ENCODE measurements at regions not wholly inside any gene's neighbourhood (a gene's known extent, or its start where the extent isn't known, plus 50 kb on each side); places are given as distances from the start of the nearest gene placed in this dataset.

- Mint-ChIP-seq H3K9me3 (ENCODE audit: low read depth) (no peaks in the 10 kb centered on the region), H3K4me1 (ENCODE audit: low read depth) (peaks cover 11% of the 10 kb centered on the region), H3K27me3 (ENCODE audit: low read depth) (peaks cover 5% of the 10 kb centered on the region), H3K4me3 (ENCODE audit: unreplicated experiment) (no peak overlapping the region), H3K27ac (ENCODE audit: unreplicated experiment) (no peak overlapping the region), H3K36me3 (ENCODE audit: low read depth) (no peaks in the 10 kb centered on the region)
- no peak for DNase-seq (ENCODE audit: low spot score)
- TF ChIP-seq CTCF (IDR thresholded peaks at IDR 0.05), result no peak
Measured at GRCh38 chr3:87361956-87362355, 85.6 kb upstream of the POU1F1 start.

- no peak for TF ChIP-seq CTCF (IDR thresholded peaks at IDR 0.05)
- no peak overlapping the region for H3K4me3 Mint-ChIP-seq (ENCODE audit: unreplicated experiment)
- no peaks in the 10 kb centered on the region for H3K9me3 Mint-ChIP-seq (ENCODE audit: low read depth)
- H3K27me3 Mint-ChIP-seq (ENCODE audit: low read depth), result peaks cover 5% of the 10 kb centered on the region
- H3K4me1 Mint-ChIP-seq (ENCODE audit: low read depth), result peaks cover 11% of the 10 kb centered on the region
- no peak overlapping the region for H3K27ac Mint-ChIP-seq (ENCODE audit: unreplicated experiment)
- H3K36me3 Mint-ChIP-seq (ENCODE audit: low read depth), result no peaks in the 10 kb centered on the region
- no peak for DNase-seq (ENCODE audit: low spot score)
Measured at GRCh38 chr3:87361271-87361670, 84.9 kb upstream of the POU1F1 start.

GRCh38 chr3:87359826-87360225 lies 83.4 kb upstream of the POU1F1 start:
- Mint-ChIP-seq H3K4me3 (ENCODE audit: unreplicated experiment) (no peak overlapping the region), H3K4me1 (ENCODE audit: low read depth) (peaks cover 11% of the 10 kb centered on the region), H3K36me3 (ENCODE audit: low read depth) (peaks cover 1% of the 10 kb centered on the region), H3K27me3 (ENCODE audit: low read depth) (peaks cover 5% of the 10 kb centered on the region), H3K9me3 (ENCODE audit: low read depth) (peaks cover 5% of the 10 kb centered on the region), H3K27ac (ENCODE audit: unreplicated experiment) (no peak overlapping the region)
- no peak for DNase-seq (ENCODE audit: low spot score)
- no peak for TF ChIP-seq CTCF (IDR thresholded peaks at IDR 0.05)

DNA sequence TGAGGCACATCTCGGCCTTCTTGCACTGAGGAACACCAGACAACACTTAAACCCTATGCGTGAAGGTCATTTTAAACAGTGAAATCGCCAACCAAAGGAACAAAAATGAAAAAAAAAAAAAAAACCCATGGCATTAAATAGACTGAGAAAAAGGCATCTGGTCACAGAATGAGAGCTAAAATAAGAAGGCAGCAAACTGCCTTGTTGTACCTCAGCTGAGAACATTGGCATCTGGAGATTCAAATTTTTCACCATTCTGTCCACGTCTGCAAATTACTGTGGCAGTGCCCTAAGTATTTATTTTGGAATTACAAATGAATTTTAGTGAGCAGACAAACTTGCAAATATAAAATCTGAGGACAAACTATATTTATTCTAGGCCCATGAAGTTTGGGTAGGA lies 82.6 kb upstream of the POU1F1 start:
- H3K27ac Mint-ChIP-seq (ENCODE audit: unreplicated experiment), result no peak overlapping the region
- H3K27me3 Mint-ChIP-seq (ENCODE audit: low read depth), result peaks cover 3% of the 10 kb centered on the region
- H3K4me1 Mint-ChIP-seq (ENCODE audit: low read depth), result peaks cover 11% of the 10 kb centered on the region
- no peak overlapping the region for H3K4me3 Mint-ChIP-seq (ENCODE audit: unreplicated experiment)
- no peak for TF ChIP-seq CTCF (IDR thresholded peaks at IDR 0.05)
- H3K9me3 Mint-ChIP-seq (ENCODE audit: low read depth), result peaks cover 5% of the 10 kb centered on the region
- peaks cover 1% of the 10 kb centered on the region for H3K36me3 Mint-ChIP-seq (ENCODE audit: low read depth)
- no peak for DNase-seq (ENCODE audit: low spot score)

DNA sequence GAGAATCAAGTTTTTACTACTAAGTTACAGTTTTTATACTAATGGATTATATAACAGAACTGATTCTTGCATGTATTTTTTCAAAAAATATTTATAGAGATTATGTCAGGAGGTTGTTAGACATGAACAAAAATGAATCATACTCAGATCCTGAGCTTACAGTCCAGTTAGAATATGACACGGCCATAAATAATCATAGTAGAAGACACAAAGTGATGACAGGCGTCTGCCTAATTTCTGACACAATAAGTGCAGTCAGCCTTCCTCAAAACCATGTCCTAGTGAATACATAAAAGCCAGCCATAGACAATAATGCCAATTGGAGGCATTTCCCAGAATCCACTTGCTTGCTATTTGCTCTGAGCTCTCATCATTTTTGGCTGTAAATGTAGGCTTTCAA lies 81.7 kb upstream of the POU1F1 start:
- peaks cover 1% of the 10 kb centered on the region for H3K36me3 Mint-ChIP-seq (ENCODE audit: low read depth)
- peaks cover 11% of the 10 kb centered on the region for H3K4me1 Mint-ChIP-seq (ENCODE audit: low read depth)
- H3K4me3 Mint-ChIP-seq (ENCODE audit: unreplicated experiment), result no peak overlapping the region
- TF ChIP-seq CTCF (IDR thresholded peaks at IDR 0.05), result no peak
- H3K27ac Mint-ChIP-seq (ENCODE audit: unreplicated experiment), result no peak overlapping the region
- peaks cover 6% of the 10 kb centered on the region for H3K27me3 Mint-ChIP-seq (ENCODE audit: low read depth)
- DNase-seq (ENCODE audit: low spot score), result no peak
- peaks cover 5% of the 10 kb centered on the region for H3K9me3 Mint-ChIP-seq (ENCODE audit: low read depth)

All from chondrocyte (in vitro differentiated cells).